Adrenal gland (tissue), 5 donors: ENCODE measurements at regions not wholly inside any gene's neighbourhood (a gene's known extent, or its start where the extent isn't known, plus 50 kb on each side); places are given as distances from the start of the nearest gene placed in this dataset.

Source experiments
- CTCF ChIP-seq, 6 experiments: fragments of 450-650 bp in 4 of 6; fragments of 200-600 bp in 2 of 6; sonication (generic) in 1 of 6; IDR thresholded peaks; 1 replicate in 5 of 6; 2 replicates in 1 of 6; pipeline versions ENCODE4 v1.5.1 to v1.8.0; 2016 to 2021; ENCODE audit warnings: antibody characterized with exemption in 6 of 6, mild to moderate bottlenecking in 2 of 6, moderate library complexity in 1 of 6
- POLR2A ChIP-seq, 2 donors: fragments of 450-650 bp; IDR thresholded peaks; one replicate each; pipeline ENCODE4 v1.6.1; 2017; ENCODE audit warnings: antibody characterized with exemption in 2 of 2, mild to moderate bottlenecking in 2 of 2, moderate library complexity in 1 of 2
- donor health status: DM: no; HTN: no; CAD: no.

GRCh38 chr21:19557046-19557445 lies 1153.5 kb upstream of the TMPRSS15 start:
- TF ChIP-seq CTCF (IDR thresholded peaks at IDR 0.05) (no peak), POLR2A (IDR thresholded peaks at IDR 0.05) (no peak)
